A673 (cell line): ENCODE measurements at regions not wholly inside any gene's neighbourhood (a gene's known extent, or its start where the extent isn't known, plus 50 kb on each side); places are given as distances from the start of the nearest gene placed in this dataset.

Experiments
- EZH2 ChIP-seq: fragments of 200-600 bp; sonication (generic); IDR thresholded peaks from 2 replicates; pipeline ENCODE4 v1.6.1; 2017; ENCODE audit warnings: borderline replicate concordance, low read depth, mild to moderate bottlenecking, mixed read lengths, antibody characterized with exemption, low read length; ENCODE audit not compliant: poor library complexity, severe bottlenecking
- TF ChIP-seq, protein P1 (sequence below): fragments of 300-800, 200-600 bp; sonication (generic); conservative IDR thresholded peaks from 2 replicates; pipeline ENCODE4 v1.5.1; 2017; ENCODE audit warnings: low read depth, mild to moderate bottlenecking, antibody characterized with exemption, low read length, moderate library complexity, mixed read lengths

DNA sequence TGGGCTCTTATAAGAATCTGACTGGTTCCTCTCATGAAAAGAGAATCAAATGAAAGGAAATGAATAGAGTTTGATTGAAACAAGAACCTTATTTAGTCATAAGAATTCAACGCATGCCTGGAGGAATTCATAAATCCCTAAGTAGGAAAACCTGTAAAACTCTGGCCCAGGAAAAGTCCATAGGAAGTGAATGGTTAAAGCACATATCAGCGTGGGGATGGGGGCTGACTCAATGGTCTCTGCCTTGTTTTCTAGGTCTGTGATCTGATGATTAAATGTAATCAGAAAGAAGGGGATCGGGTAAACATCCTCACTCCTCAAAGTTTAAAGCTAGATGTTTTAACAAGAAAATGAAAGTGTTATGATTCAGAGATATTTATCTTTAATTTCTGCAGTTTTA, 759.4 kb upstream of the C9orf72 start:
- TF ChIP-seq, protein P1, sequence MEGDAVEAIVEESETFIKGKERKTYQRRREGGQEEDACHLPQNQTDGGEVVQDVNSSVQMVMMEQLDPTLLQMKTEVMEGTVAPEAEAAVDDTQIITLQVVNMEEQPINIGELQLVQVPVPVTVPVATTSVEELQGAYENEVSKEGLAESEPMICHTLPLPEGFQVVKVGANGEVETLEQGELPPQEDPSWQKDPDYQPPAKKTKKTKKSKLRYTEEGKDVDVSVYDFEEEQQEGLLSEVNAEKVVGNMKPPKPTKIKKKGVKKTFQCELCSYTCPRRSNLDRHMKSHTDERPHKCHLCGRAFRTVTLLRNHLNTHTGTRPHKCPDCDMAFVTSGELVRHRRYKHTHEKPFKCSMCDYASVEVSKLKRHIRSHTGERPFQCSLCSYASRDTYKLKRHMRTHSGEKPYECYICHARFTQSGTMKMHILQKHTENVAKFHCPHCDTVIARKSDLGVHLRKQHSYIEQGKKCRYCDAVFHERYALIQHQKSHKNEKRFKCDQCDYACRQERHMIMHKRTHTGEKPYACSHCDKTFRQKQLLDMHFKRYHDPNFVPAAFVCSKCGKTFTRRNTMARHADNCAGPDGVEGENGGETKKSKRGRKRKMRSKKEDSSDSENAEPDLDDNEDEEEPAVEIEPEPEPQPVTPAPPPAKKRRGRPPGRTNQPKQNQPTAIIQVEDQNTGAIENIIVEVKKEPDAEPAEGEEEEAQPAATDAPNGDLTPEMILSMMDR = no peak
- no peak for TF ChIP-seq EZH2
